ENCODE measurements at regions not wholly inside any gene's neighbourhood (a gene's known extent, or its start where the extent isn't known, plus 50 kb on each side); places are given as distances from the start of the nearest gene placed in this dataset.

GRCh38 chr9:115614326-115614999 is 496.5 kb upstream of the TNC start:
- ATAC-seq, result no peak
- intact Hi-C loops (cut with DNase I), result no loop called here
- no peak for DNase-seq

GRCh38 chr9:115615000-115615401 is 497.0 kb upstream of the TNC start:
- DNase-seq (no peak), ATAC-seq (no peak)
- intact Hi-C loops (cut with DNase I), result no loop called here

GRCh38 chr9:115615821-115616665 is 498.1 kb upstream of the TNC start:
- DNase-seq, result no peak
- intact Hi-C loops (cut with DNase I), result no loop called here
- peak in 1 of 2 donors; percentile 90 for ATAC-seq

GRCh38 chr9:115616666-115617239 is 498.8 kb upstream of the TNC start:
- ATAC-seq, result no peak

GRCh38 chr9:115625251-115625650 is 507.3 kb upstream of the TNC start:
- DNase-seq (no peak), ATAC-seq (no peak)
- intact Hi-C loops (cut with DNase I), result no loop called here

More at GRCh38 chr9:115616666-115617239, 498.8 kb upstream of the TNC start:
- DNase-seq, result no peak
- intact Hi-C loops (cut with DNase I), result no loop called here

GRCh38 chr9:115625954-115626353 is 508.0 kb upstream of the TNC start:
- DNase-seq, result no peak
- intact Hi-C loops (cut with DNase I), result no loop called here
- no peak for ATAC-seq

GRCh38 chr9:115627511-115627910 is 509.6 kb upstream of the TNC start:
- DNase-seq, result no peak
- ATAC-seq, result no peak
- intact Hi-C loops (cut with DNase I), result no loop called here

GRCh38 chr9:115628426-115628825 is 510.5 kb upstream of the TNC start:
- DNase-seq (no peak), ATAC-seq (no peak)
- intact Hi-C loops (cut with DNase I), result no loop called here

- intact Hi-C loops (cut with DNase I), result no loop called here
- DNase-seq, result no peak
- ATAC-seq, result no peak
Observed at GRCh38 chr9:115629879-115630840, 512.2 kb upstream of the TNC start.

GRCh38 chr9:115632391-115632790 is 514.4 kb upstream of the TNC start:
- intact Hi-C loops (cut with DNase I), result no loop called here
- no peak for DNase-seq
- ATAC-seq, result no peak

GRCh38 chr9:115633104-115633503 is 515.1 kb upstream of the TNC start:
- ATAC-seq (peak in 1 of 2 donors; percentile 22), DNase-seq (no peak)
- intact Hi-C loops (cut with DNase I), result no loop called here

GRCh38 chr9:115635680-115636383 is 517.8 kb upstream of the PAPPA start:
- intact Hi-C loops (cut with DNase I), result no loop called here
- ATAC-seq (no peak), DNase-seq (no peak)

GRCh38 chr9:115636596-115636995 is 517.0 kb upstream of the PAPPA start:
- intact Hi-C loops (cut with DNase I), result no loop called here
- no peak for DNase-seq
- ATAC-seq, result no peak

- intact Hi-C loops (cut with DNase I), result no loop called here
- DNase-seq, result no peak
- ATAC-seq, result no peak
Observed at GRCh38 chr9:115637661-115638060, 515.9 kb upstream of the PAPPA start.

- intact Hi-C loops (cut with DNase I), result no loop called here
- ATAC-seq (no peak), DNase-seq (no peak)
Observed at GRCh38 chr9:115640887-115641286, 512.7 kb upstream of the PAPPA start.

GRCh38 chr9:115642285-115642684 is 511.3 kb upstream of the PAPPA start:
- intact Hi-C loops (cut with DNase I), result no loop called here
- ATAC-seq (no peak), DNase-seq (no peak)

GRCh38 chr9:115643948-115644727 is 509.5 kb upstream of the PAPPA start:
- intact Hi-C loops (cut with DNase I), result no loop called here
- DNase-seq (no peak), ATAC-seq (no peak)

GRCh38 chr9:115649991-115650472 is 503.6 kb upstream of the PAPPA start:
- ATAC-seq (peak; percentile 95 to 96), DNase-seq (peak; percentile 75)
- intact Hi-C loops (cut with DNase I), result no loop called here

Measured in left cardiac atrium (tissue), 4 donors.